Endothelial cell of hepatic sinusoid (primary cell): ENCODE measurements at regions not wholly inside any gene's neighbourhood (a gene's known extent, or its start where the extent isn't known, plus 50 kb on each side); places are given as distances from the start of the nearest gene placed in this dataset.
"Not testable (repeated sequence)": the region's sequence is repeated elsewhere in the genome, so short reads cannot be mapped to it uniquely, and the experiment has no call there.

Source experiments
- in situ Hi-C: cut with HindIII; loops from 2 replicates; pipeline ENCODE4 v1.10.0; 2017; ENCODE audit warnings: low sequenced_read_pairs

DNA sequence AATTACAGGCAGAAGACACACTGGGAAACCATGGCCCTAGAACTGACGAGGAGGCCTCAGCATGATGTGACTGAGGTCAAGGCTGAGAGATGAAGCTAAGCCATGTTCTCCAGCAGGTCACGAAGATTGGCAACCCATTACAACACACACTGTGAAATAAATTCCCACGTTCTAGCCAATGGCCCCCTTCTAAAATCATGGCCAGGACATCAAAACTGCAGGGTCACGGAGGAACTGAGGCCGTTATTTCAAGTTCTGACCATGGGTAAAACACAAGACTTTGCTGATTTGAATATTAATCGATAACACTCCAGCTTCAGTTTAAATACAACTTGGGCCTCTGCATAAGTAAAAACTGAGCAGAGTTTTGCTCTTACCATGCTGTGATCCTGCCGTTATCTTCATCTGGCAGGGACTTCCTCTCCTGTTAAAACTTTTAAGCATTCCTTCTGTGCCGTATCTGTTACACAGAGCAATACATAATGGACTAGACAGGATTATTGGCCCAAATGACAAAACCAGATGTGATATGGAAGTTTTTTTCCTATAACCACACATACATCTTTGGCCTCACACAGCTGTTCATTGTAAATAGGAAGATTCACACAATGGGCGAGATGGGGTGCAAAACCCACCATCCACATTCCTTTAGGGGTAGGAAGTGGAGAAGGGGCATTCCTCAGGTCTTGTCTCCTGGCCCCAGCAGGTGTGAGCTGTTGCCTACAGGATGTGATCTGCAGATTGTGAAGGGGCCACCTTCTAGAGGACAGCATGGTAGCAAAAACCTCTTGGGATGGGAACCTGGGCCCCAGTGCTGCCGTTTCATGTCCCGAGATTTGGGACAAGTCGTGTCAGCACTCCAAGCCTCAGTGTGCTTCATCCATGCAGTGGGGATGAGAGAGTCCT lies 207.4 kb downstream of the OPA1 start:
- in situ Hi-C loops: loop anchor here (10.0 kb wide), 1 partner anchor 114 kb away; no protein-coding TSS in a partner anchor

GRCh38 chr3:193801097-193801496 lies 208.1 kb downstream of the OPA1 start:
- in situ Hi-C loops: loop anchor here (10.0 kb wide), 1 partner anchor 114 kb away; no protein-coding TSS in a partner anchor

GRCh38 chr3:193803288-193803687 lies 210.3 kb downstream of the OPA1 start:
- in situ Hi-C loops: loop anchor here (10.0 kb wide), 1 partner anchor 112 kb away; no protein-coding TSS in a partner anchor

GRCh38 chr3:193805448-193805847 lies 212.4 kb downstream of the OPA1 start:
- in situ Hi-C loops: loop anchor here (10.0 kb wide), 1 partner anchor 109 kb away; no protein-coding TSS in a partner anchor

GRCh38 chr3:193808317-193808716 lies 215.3 kb downstream of the OPA1 start:
- in situ Hi-C loops: loop anchor here (10.0 kb wide), 1 partner anchor 106 kb away; no protein-coding TSS in a partner anchor

DNA sequence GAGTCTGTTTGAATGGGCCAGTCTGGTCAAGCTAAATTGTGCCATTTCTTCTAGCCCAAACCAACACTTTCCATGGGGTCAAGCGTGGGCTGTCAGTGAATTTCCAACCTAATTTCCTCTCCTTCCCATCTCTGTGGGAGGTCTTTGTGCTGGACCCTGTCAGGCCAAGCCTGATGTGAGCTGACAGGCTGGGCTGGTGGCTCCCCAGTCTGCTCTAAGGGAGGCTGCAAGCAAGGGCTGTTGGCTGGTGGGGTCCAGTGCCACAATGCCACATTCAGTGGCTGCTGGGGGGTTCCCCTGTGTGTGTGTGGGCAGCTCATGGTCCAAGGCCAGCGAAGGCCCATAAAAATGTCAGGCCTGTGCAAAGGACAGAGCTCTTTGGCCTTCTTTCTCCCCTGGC lies 216.1 kb downstream of the OPA1 start:
- in situ Hi-C loops: loop anchor here (10.0 kb wide), 1 partner anchor 106 kb away; no protein-coding TSS in a partner anchor

GRCh38 chr3:193812078-193812725 lies 219.2 kb downstream of the OPA1 start:
- in situ Hi-C loops: no loop called here

DNA sequence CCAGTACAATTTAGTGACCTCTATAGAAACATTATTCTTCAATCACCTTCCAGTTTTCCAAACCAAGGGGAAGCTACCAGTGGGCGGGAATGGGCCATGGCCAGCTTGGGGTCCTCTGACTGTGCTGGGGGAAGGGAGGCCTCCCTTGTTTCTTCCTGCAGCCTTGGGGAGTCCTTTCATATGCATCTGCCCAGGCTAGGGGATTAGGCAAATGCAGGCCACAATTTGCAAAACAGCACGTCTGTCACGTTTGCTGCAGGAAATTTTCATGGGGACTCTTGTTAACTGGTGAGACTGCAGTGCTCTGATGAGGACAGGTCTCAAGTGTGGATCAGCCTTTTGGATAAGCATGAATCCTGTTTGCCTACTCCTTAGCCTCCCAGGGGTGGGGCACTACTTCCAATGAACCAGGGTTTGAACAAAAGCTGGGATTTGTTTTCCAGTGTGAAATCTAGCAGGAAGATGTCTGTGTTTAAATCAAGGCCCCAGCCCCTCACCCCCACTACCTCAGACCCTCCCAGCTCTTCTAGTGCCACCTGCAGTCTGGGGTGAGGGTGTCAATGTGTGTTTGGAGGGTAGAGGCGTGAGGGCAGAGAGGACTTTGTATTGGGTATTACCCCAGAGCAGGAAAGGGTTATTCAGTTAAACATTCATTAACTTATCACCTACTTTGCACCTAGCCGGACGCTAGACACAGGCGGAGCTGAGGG lies 219.9 kb downstream of the OPA1 start:
- in situ Hi-C loops: no loop called here

DNA sequence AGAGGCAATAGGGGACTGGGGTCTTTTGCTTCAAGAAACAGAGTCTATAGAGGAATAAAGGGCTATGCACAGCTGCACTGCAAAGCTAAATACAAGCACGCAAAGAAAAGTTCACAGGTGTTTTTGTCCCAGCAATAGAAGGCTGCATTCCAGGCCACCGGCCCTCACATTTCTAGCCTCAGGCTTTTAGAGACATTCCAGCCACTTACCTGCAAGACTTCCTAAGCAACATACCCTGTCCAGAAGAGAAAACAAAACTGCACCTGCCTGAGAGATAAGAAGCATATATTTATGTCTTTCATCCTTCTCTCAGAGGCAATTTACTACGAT lies 220.5 kb downstream of the OPA1 start:
- in situ Hi-C loops: no loop called here

GRCh38 chr3:193814166-193814892 lies 221.3 kb downstream of the OPA1 start:
- in situ Hi-C loops: no loop called here

- in situ Hi-C loops: no loop called here
Observed at GRCh38 chr3:193815246-193816027, 222.4 kb downstream of the OPA1 start.

DNA sequence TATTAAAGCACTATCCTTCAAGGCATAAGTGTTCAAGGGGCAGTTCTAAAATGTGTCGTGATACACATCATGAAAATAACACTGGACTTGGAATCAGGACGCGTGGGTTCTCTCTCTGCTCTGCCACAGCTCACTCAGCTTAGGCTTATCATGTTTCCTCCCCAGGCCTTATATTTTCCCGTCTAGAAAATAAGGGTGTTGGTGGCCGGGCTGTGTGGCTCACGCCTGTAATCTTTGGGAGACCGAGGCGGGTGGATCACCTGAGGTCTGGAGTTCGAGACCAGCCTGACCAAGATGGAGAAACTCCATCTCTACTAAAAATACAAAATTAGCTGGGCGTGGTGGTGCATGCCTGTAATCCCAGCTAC lies 223.0 kb downstream of the OPA1 start:
- in situ Hi-C loops: no loop called here

DNA sequence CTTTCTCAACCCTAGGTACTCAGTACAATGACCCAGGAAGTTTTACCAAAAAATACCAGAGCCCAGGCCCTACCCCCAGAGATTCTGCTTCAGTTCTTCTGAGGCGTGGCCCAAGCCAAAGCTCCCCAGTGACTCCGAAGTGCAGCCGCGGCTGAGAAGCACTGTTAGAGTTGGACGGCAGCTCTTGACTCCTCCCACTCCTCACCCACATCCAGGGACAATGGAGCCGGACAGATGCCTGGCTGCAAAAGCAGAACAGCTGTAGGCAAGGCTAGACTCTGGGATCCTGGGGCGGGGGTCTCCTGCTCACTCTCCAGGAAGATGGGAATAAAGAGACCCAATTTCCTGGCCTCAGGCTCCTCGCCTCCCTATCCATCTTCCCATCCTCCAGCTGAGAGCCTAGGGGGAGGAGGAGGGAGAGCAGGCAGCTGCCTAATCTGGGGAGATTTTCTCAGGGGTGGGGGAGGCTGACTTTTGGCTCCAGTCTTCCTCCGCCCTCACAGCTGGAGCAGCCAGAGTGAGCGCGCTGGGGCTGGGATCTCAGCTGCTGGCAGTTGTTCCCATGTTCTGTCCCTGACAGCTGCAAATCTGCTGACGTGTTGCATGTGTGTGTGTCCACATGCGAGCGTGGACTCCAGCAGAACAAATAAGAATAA lies 223.8 kb downstream of the OPA1 start:
- in situ Hi-C loops: no loop called here

- in situ Hi-C loops: no loop called here
Observed at GRCh38 chr3:193819117-193820010, 226.4 kb downstream of the OPA1 start.

GRCh38 chr3:193821151-193821668 lies 228.2 kb downstream of the OPA1 start:
- in situ Hi-C loops: no loop called here

- in situ Hi-C loops: no loop called here
Observed at GRCh38 chr3:193822492-193823212, 229.6 kb downstream of the OPA1 start.

DNA sequence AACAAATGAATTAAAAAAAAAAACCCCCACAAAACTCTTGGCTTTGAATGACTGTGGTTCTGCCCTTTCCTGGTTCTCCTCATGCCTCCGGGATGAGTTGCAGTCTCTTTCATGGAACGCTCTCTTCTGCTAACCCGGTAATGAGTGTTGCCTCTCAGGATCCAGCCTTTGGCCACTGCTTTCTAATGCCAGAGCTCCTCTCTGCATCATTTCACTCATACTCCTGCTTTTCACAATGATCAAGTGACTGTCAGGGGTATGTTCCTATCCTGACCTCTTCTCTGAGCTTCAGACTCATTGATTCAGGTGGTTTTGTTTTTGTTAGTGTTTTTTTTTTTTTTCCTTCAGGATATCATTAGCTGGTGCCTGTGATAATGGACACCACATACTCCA lies 230.2 kb downstream of the OPA1 start:
- in situ Hi-C loops: not testable (repeated sequence)

DNA sequence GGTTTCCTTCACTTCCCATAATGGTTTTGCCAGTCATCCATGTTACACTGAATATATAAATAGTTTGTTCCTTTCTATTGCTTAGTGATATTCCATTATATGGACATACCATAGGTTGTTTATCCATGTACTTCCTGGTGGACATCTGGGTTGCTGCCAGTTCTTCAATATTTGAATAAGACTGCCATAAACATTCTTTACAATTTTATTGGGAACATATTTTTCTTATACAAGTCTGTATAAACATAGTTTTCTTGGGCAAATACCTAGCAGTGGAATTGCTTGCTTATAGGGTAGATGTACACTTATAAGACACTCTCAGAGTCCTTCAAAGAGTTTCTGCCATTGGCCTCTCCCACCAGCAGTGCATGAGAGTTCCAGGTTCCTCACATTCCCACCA lies 231.4 kb downstream of the OPA1 start:
- in situ Hi-C loops: no loop called here
